ENCODE measurements at regions not wholly inside any gene's neighbourhood (a gene's known extent, or its start where the extent isn't known, plus 50 kb on each side); places are given as distances from the start of the nearest gene placed in this dataset.
A peak's percentile ranks its signal among the peaks of the same experiment; 100 is the strongest.
"Not testable (repeated sequence)": the region's sequence is repeated elsewhere in the genome, so short reads cannot be mapped to it uniquely, and the experiment has no call there.

DNA sequence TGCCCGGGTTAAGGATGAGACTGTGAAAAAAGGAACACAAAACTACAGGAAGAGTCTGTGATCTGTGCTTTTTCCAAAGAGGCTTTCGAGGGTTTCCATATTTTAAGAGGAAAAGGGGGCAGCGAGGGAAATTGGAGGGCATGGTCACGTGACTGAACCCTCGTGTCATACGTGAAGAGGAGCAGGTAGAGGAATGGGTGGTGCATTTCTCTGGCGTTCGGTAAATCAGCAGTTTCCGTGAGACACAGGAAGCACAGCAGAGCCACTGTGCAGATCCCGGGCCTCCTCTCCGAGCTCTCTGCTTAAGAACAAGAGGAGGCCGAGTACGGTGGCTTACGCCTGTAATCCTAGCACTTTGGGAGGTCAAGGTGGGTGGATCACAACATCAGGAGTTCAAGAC lies 219.7 kb downstream of the NDUFA10 start:
- H3K4me1 Mint-ChIP-seq = no peaks in the 10 kb centered on the region
- no peak overlapping the region for H3K27ac Mint-ChIP-seq (ENCODE audit: low read depth)
- no peak overlapping the region for H3K4me3 Mint-ChIP-seq
- H3K27me3 Mint-ChIP-seq = peaks cover 33% of the 10 kb centered on the region
- H3K36me3 Mint-ChIP-seq (ENCODE audit: insufficient read depth) = no peaks in the 10 kb centered on the region
- no peak for DNase-seq (ENCODE audit: low spot score in 2 of 2)
- no peak for ATAC-seq (replicated peaks; ENCODE audit: extremely low read depth, poor library complexity, severe bottlenecking)
- H3K9me3 Mint-ChIP-seq = no peaks in the 10 kb centered on the region

- DNase-seq (ENCODE audit: low spot score in 2 of 2) = no peak
- no peak for ATAC-seq (replicated peaks; ENCODE audit: extremely low read depth, poor library complexity, severe bottlenecking)
- Mint-ChIP-seq H3K36me3 (ENCODE audit: insufficient read depth) (no peaks in the 10 kb centered on the region), H3K9me3 (no peaks in the 10 kb centered on the region), H3K4me3 (no peak overlapping the region), H3K27ac (ENCODE audit: low read depth) (no peak overlapping the region), H3K27me3 (peaks cover 37% of the 10 kb centered on the region), H3K4me1 (no peaks in the 10 kb centered on the region)
These were observed 220.2 kb downstream of the NDUFA10 start for GRCh38 chr2:239805043-239805329.

GRCh38 chr2:239804161-239805042 lies 220.7 kb downstream of the NDUFA10 start:
- no peak overlapping the region for H3K27ac Mint-ChIP-seq (ENCODE audit: low read depth)
- H3K4me1 Mint-ChIP-seq = no peaks in the 10 kb centered on the region
- peaks cover 43% of the 10 kb centered on the region for H3K27me3 Mint-ChIP-seq
- H3K36me3 Mint-ChIP-seq (ENCODE audit: insufficient read depth) = no peaks in the 10 kb centered on the region
- no peak for DNase-seq (ENCODE audit: low spot score in 2 of 2)
- no peak overlapping the region for H3K4me3 Mint-ChIP-seq
- no peak for ATAC-seq (replicated peaks; ENCODE audit: extremely low read depth, poor library complexity, severe bottlenecking)
- no peaks in the 10 kb centered on the region for H3K9me3 Mint-ChIP-seq

DNA sequence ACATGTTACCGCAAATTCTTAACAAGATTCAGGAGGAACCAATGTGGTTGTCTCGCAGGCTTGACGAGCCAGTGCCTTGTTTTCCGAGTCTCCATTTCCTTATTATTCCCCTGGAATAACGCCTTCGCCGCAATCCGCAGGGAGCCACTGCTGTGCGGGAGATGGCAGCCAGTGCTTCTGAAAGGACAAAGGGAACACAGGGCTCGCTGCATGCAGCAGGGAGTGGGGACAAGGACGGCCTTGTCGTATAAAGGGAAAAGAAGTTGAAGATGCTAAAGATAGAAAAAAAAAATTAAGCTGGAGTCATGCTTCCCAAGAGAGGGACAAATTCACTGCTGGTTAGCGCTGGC lies 221.4 kb downstream of the NDUFA10 start:
- no peak overlapping the region for H3K27ac Mint-ChIP-seq (ENCODE audit: low read depth)
- no peaks in the 10 kb centered on the region for H3K4me1 Mint-ChIP-seq
- DNase-seq (ENCODE audit: low spot score in 2 of 2) = no peak
- no peak for ATAC-seq (replicated peaks; ENCODE audit: extremely low read depth, poor library complexity, severe bottlenecking)
- peaks cover 44% of the 10 kb centered on the region for H3K27me3 Mint-ChIP-seq
- no peaks in the 10 kb centered on the region for H3K36me3 Mint-ChIP-seq (ENCODE audit: insufficient read depth)
- H3K9me3 Mint-ChIP-seq = no peaks in the 10 kb centered on the region
- H3K4me3 Mint-ChIP-seq = no peak overlapping the region

GRCh38 chr2:239803102-239803765 lies 221.9 kb downstream of the NDUFA10 start:
- H3K4me3 Mint-ChIP-seq = no peak overlapping the region
- H3K36me3 Mint-ChIP-seq (ENCODE audit: insufficient read depth) = no peaks in the 10 kb centered on the region
- no peaks in the 10 kb centered on the region for H3K4me1 Mint-ChIP-seq
- H3K9me3 Mint-ChIP-seq = no peaks in the 10 kb centered on the region
- DNase-seq (ENCODE audit: low spot score in 2 of 2) (no peak), ATAC-seq (replicated peaks; ENCODE audit: extremely low read depth, poor library complexity, severe bottlenecking) (no peak)
- no peak overlapping the region for H3K27ac Mint-ChIP-seq (ENCODE audit: low read depth)
- peaks cover 44% of the 10 kb centered on the region for H3K27me3 Mint-ChIP-seq

DNA sequence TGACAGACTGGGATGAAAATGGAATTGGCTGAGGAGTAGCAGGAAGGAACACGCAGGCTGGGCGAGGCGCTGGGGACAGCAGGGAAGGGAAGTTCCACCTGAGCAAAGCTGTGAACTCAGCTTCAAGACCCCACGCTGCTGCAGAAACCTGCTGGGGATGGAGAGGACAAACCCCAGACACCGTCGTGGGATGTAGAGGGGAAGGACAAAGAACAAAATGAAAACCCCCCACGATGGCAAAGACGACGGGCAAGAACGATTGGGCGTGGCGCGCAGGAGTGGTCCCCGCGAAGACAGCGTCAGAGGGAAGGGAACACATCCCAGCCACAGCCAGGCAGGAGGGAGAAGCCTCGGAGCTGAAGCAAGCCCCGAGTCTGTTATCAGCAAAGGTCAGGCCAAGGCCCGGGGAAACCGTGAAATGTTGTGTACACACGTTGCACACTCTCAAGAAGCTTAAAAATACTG lies 222.9 kb downstream of the NDUFA10 start:
- ATAC-seq (replicated peaks; ENCODE audit: extremely low read depth, poor library complexity, severe bottlenecking) (no peak), DNase-seq (ENCODE audit: low spot score in 2 of 2) (no peak)
- Mint-ChIP-seq H3K36me3 (ENCODE audit: insufficient read depth) (no peaks in the 10 kb centered on the region), H3K9me3 (no peaks in the 10 kb centered on the region), H3K27me3 (peaks cover 51% of the 10 kb centered on the region), H3K27ac (ENCODE audit: low read depth) (no peak overlapping the region), H3K4me3 (no peak overlapping the region), H3K4me1 (no peaks in the 10 kb centered on the region)

DNA sequence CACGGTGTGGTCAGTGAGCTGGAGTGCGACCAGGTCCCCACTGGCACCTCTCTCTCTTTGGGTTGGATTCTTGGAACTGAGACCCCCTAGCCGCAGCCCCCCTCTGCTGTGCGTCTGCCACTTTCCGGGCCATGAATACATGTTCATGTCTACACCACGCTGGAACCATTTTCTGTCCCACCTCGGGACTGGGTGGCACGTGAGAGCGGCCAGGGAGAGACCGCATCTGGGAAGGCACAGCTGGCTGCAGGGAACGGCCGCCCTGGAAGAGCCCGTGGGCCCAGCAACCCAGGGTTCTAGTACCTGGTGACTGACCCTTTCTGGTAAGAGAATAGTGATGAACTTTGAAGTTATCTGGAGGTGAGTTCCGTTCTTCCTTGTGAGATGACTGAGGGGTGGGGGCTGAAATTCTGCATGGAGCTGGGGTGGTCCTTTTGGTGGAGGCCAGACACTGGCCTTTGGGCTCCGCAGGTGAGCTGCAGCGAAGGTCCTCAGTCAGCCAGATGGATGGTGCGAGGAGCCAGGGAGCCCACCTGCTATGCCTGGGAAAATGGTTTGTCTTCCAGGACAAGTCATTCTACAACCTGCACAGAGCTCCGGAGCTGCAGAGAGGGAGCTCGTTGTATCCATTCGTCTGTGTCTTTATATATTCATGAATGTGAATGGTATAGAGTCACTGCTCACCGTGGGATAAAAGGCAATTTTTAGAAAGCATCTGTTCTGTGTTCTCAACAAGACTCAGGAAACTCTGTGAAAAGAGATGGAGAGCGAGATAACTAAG lies 223.5 kb downstream of the NDUFA10 start:
- ATAC-seq (replicated peaks; ENCODE audit: extremely low read depth, poor library complexity, severe bottlenecking) = no peak
- peaks cover 57% of the 10 kb centered on the region for H3K27me3 Mint-ChIP-seq

GRCh38 chr2:239800785-239801386 lies 224.3 kb downstream of the NDUFA10 start:
- no peak for ATAC-seq (replicated peaks; ENCODE audit: extremely low read depth, poor library complexity, severe bottlenecking)
- H3K4me3 Mint-ChIP-seq = no peak overlapping the region
- H3K4me1 Mint-ChIP-seq = no peaks in the 10 kb centered on the region
- no peak overlapping the region for H3K27ac Mint-ChIP-seq (ENCODE audit: low read depth)
- H3K36me3 Mint-ChIP-seq (ENCODE audit: insufficient read depth) = no peaks in the 10 kb centered on the region
- DNase-seq (ENCODE audit: low spot score in 2 of 2) = peak in 1 of 2 donors; percentile 5
- H3K9me3 Mint-ChIP-seq = no peaks in the 10 kb centered on the region
- peaks cover 58% of the 10 kb centered on the region for H3K27me3 Mint-ChIP-seq

More for the DNA sequence above, 223.5 kb downstream of the NDUFA10 start:
- H3K4me3 Mint-ChIP-seq = no peak overlapping the region
- no peaks in the 10 kb centered on the region for H3K4me1 Mint-ChIP-seq
- no peaks in the 10 kb centered on the region for H3K36me3 Mint-ChIP-seq (ENCODE audit: insufficient read depth)
- H3K9me3 Mint-ChIP-seq = no peaks in the 10 kb centered on the region
- DNase-seq (ENCODE audit: low spot score in 2 of 2) = no peak
- H3K27ac Mint-ChIP-seq (ENCODE audit: low read depth) = no peak overlapping the region

GRCh38 chr2:239797316-239797715 lies 227.8 kb downstream of the NDUFA10 start:
- Mint-ChIP-seq H3K27me3 (peaks cover 45% of the 10 kb centered on the region), H3K27ac (ENCODE audit: low read depth) (no peak overlapping the region), H3K4me3 (no peak overlapping the region), H3K9me3 (no peaks in the 10 kb centered on the region), H3K4me1 (no peaks in the 10 kb centered on the region), H3K36me3 (ENCODE audit: insufficient read depth) (no peaks in the 10 kb centered on the region)
- ATAC-seq (replicated peaks; ENCODE audit: extremely low read depth, poor library complexity, severe bottlenecking) (no peak), DNase-seq (ENCODE audit: low spot score in 2 of 2) (no peak)

DNA sequence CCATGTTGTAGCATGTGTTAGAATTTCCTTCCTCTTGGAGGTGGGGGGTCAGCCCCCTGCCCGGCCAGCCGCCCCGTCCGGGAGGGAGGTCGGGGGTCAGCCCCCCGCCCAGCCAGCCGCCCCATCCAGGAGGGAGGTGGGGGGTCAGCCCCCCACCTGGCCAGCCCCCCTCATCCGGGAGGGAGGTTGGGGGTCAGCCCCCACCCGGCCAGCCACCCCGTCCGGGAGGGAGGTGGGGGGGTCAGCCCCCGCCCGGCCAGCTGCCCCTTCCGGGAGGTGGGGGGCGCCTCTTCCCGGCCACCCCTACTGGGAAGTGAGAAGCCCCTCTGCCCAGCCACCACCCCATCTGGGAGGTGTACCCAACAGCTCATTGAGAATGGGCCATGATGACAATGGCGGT lies 229.4 kb downstream of the NDUFA10 start:
- peaks cover 36% of the 10 kb centered on the region for H3K27me3 Mint-ChIP-seq
- H3K36me3 Mint-ChIP-seq (ENCODE audit: insufficient read depth); ATAC-seq (replicated peaks; ENCODE audit: extremely low read depth, poor library complexity, severe bottlenecking); DNase-seq (ENCODE audit: low spot score in 2 of 2); H3K4me1 Mint-ChIP-seq; H3K4me3 Mint-ChIP-seq; H3K27ac Mint-ChIP-seq (ENCODE audit: low read depth); H3K9me3 Mint-ChIP-seq: not testable (repeated sequence)

- ATAC-seq (replicated peaks; ENCODE audit: extremely low read depth, poor library complexity, severe bottlenecking) = no peak
- Mint-ChIP-seq H3K36me3 (ENCODE audit: insufficient read depth) (no peaks in the 10 kb centered on the region), H3K4me1 (no peaks in the 10 kb centered on the region), H3K27ac (ENCODE audit: low read depth) (no peak overlapping the region), H3K4me3 (no peak overlapping the region), H3K9me3 (no peaks in the 10 kb centered on the region), H3K27me3 (peaks cover 35% of the 10 kb centered on the region)
- no peak for DNase-seq (ENCODE audit: low spot score in 2 of 2)
These were observed 231.3 kb downstream of the NDUFA10 start for GRCh38 chr2:239793836-239794235.

DNA sequence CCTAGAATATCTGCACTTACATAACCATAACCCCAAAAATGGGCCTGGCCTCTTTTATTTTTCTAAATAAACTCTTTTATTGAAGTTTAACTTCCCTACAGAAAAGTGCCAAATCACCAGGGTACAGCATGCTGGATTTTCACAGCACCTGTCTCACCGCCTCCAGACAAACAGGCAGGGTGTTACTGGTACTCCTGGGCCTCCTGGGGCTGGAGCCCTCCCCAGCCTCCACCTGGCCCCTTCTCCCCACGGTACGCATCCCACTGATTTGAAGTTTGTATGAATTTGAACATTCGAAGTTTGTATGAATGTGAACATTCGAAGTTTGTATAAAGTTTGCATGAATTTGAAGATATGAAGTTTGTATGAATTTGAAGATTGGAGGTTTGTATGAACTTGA lies 232.1 kb downstream of the NDUFA10 start:
- Mint-ChIP-seq H3K9me3 (no peaks in the 10 kb centered on the region), H3K27me3 (peaks cover 39% of the 10 kb centered on the region), H3K4me1 (no peaks in the 10 kb centered on the region), H3K4me3 (no peak overlapping the region), H3K36me3 (ENCODE audit: insufficient read depth) (no peaks in the 10 kb centered on the region), H3K27ac (ENCODE audit: low read depth) (no peak overlapping the region)
- ATAC-seq (replicated peaks; ENCODE audit: extremely low read depth, poor library complexity, severe bottlenecking) (no peak), DNase-seq (ENCODE audit: low spot score in 2 of 2) (no peak)

All from central memory CD8-positive, alpha-beta T cell (primary cell).